ENCODE measurements at regions not wholly inside any gene's neighbourhood (a gene's known extent, or its start where the extent isn't known, plus 50 kb on each side); places are given as distances from the start of the nearest gene placed in this dataset.

GRCh38 chr14:98018628-98019027, 1221.4 kb downstream of the VRK1 start:
- Histone ChIP-seq H3K9me3 (no peaks in the 10 kb centered on the region), H3K27me3 (replicated peaks; ENCODE audit: control insufficient read depth, insufficient read depth, low read length) (no peaks in the 10 kb centered on the region), H3K36me3 (ENCODE audit: control insufficient read depth, insufficient read depth, low read length) (no peaks in the 10 kb centered on the region), H3K4me1 (no peaks in the 10 kb centered on the region), H3K4me3 (ENCODE audit: low read depth, low read length) (no peak overlapping the region)
- Mint-ChIP-seq H3K27me3 (ENCODE audit: insufficient read depth, unreplicated experiment) (peaks cover 7% of the 10 kb centered on the region), H3K9me3 (ENCODE audit: unreplicated experiment) (no peaks in the 10 kb centered on the region), H3K36me3 (ENCODE audit: insufficient read depth, unreplicated experiment) (no peaks in the 10 kb centered on the region), H3K4me3 (ENCODE audit: unreplicated experiment) (no peak overlapping the region), H3K4me1 (ENCODE audit: low read depth, unreplicated experiment) (no peaks in the 10 kb centered on the region), H3K27ac (ENCODE audit: unreplicated experiment) (no peak overlapping the region)
- POLR2A ChIA-PET: no interaction called here
- intact Hi-C loops (cut with micrococcal nuclease; ENCODE audit: unreplicated experiment): no loop called here
- TF ChIP-seq CTCF (IDR thresholded peaks at IDR 0.05; ENCODE audit: insufficient read depth in 1 of 2, low read depth in 1 of 2, low read length in 1 of 2, severe bottlenecking in 1 of 2, unreplicated experiment in 1 of 2): no peak
- no TSS peak for BruUV-seq (replicated peaks)
- CTCF ChIA-PET: no interaction called here
- DNase-seq: no peak

GRCh38 chr14:98022541-98023520, 1225.6 kb downstream of the VRK1 start:
- H3K27me3 Mint-ChIP-seq (ENCODE audit: insufficient read depth, unreplicated experiment): peaks cover 6% of the 10 kb centered on the region
- H3K4me3 Mint-ChIP-seq (ENCODE audit: unreplicated experiment): no peak overlapping the region
- BruUV-seq (replicated peaks): no TSS peak
- DNase-seq: no peak
- ChIA-PET CTCF (no interaction called here), POLR2A (no interaction called here)
- no peaks in the 10 kb centered on the region for H3K36me3 Mint-ChIP-seq (ENCODE audit: insufficient read depth, unreplicated experiment)
- intact Hi-C loops (cut with micrococcal nuclease; ENCODE audit: unreplicated experiment): no loop called here
- no peak overlapping the region for H3K27ac Mint-ChIP-seq (ENCODE audit: unreplicated experiment)
- H3K36me3 ChIP-seq (ENCODE audit: control insufficient read depth, insufficient read depth, low read length): no peaks in the 10 kb centered on the region
- H3K4me1 ChIP-seq: no peaks in the 10 kb centered on the region
- H3K9me3 ChIP-seq: no peaks in the 10 kb centered on the region
- no peak for TF ChIP-seq CTCF (IDR thresholded peaks at IDR 0.05; ENCODE audit: insufficient read depth in 1 of 2, low read depth in 1 of 2, low read length in 1 of 2, severe bottlenecking in 1 of 2, unreplicated experiment in 1 of 2)
- no peaks in the 10 kb centered on the region for H3K4me1 Mint-ChIP-seq (ENCODE audit: low read depth, unreplicated experiment)
- no peak overlapping the region for H3K4me3 ChIP-seq (ENCODE audit: low read depth, low read length)
- no peaks in the 10 kb centered on the region for H3K27me3 ChIP-seq (replicated peaks; ENCODE audit: control insufficient read depth, insufficient read depth, low read length)
- H3K9me3 Mint-ChIP-seq (ENCODE audit: unreplicated experiment): no peaks in the 10 kb centered on the region

- no peaks in the 10 kb centered on the region for H3K27me3 ChIP-seq (replicated peaks; ENCODE audit: control insufficient read depth, insufficient read depth, low read length)
- DNase-seq: no peak
- H3K9me3 ChIP-seq: no peaks in the 10 kb centered on the region
- peaks cover 3% of the 10 kb centered on the region for H3K27me3 Mint-ChIP-seq (ENCODE audit: insufficient read depth, unreplicated experiment)
- H3K36me3 ChIP-seq (ENCODE audit: control insufficient read depth, insufficient read depth, low read length): no peaks in the 10 kb centered on the region
- H3K4me3 Mint-ChIP-seq (ENCODE audit: unreplicated experiment): no peak overlapping the region
- H3K9me3 Mint-ChIP-seq (ENCODE audit: unreplicated experiment): peaks cover 9% of the 10 kb centered on the region
- intact Hi-C loops (cut with micrococcal nuclease; ENCODE audit: unreplicated experiment): no loop called here
- H3K27ac Mint-ChIP-seq (ENCODE audit: unreplicated experiment): no peak overlapping the region
- CTCF ChIA-PET: no interaction called here
- no TSS peak for BruUV-seq (replicated peaks)
- no peak overlapping the region for H3K4me3 ChIP-seq (ENCODE audit: low read depth, low read length)
- H3K36me3 Mint-ChIP-seq (ENCODE audit: insufficient read depth, unreplicated experiment): no peaks in the 10 kb centered on the region
- H3K4me1 ChIP-seq: no peaks in the 10 kb centered on the region
- no peak for TF ChIP-seq CTCF (IDR thresholded peaks at IDR 0.05; ENCODE audit: insufficient read depth in 1 of 2, low read depth in 1 of 2, low read length in 1 of 2, severe bottlenecking in 1 of 2, unreplicated experiment in 1 of 2)
- POLR2A ChIA-PET: no interaction called here
- no peaks in the 10 kb centered on the region for H3K4me1 Mint-ChIP-seq (ENCODE audit: low read depth, unreplicated experiment)
Measured at GRCh38 chr14:98028162-98028561, 1231.0 kb downstream of the VRK1 start.

All from Caco-2 (cell line).